ES-I3 (cell line): ENCODE measurements at regions not wholly inside any gene's neighbourhood (a gene's known extent, or its start where the extent isn't known, plus 50 kb on each side); places are given as distances from the start of the nearest gene placed in this dataset.

Experiments
- H3K36me3 ChIP-seq: 2 replicates; pipeline ENCODE4 v1.6.1; 2013; ENCODE audit warnings: mild to moderate bottlenecking, low read length, control low read depth, moderate library complexity; ENCODE audit not compliant: insufficient read depth
- H3K4me1 ChIP-seq: 2 replicates; pipeline ENCODE4 v1.6.1; 2013; ENCODE audit warnings: mild to moderate bottlenecking, control low read depth, low read length; ENCODE audit not compliant: insufficient read depth
- H3K9ac ChIP-seq: 2 replicates; pipeline ENCODE4 v1.6.1; 2013; ENCODE audit warnings: low read depth, mild to moderate bottlenecking, low read length, moderate library complexity
- H3K9me3 ChIP-seq: 2 replicates; pipeline ENCODE4 v1.6.1; 2013; ENCODE audit warnings: mild to moderate bottlenecking, low read length, moderate library complexity; ENCODE audit not compliant: control insufficient read depth, insufficient read depth

DNA sequence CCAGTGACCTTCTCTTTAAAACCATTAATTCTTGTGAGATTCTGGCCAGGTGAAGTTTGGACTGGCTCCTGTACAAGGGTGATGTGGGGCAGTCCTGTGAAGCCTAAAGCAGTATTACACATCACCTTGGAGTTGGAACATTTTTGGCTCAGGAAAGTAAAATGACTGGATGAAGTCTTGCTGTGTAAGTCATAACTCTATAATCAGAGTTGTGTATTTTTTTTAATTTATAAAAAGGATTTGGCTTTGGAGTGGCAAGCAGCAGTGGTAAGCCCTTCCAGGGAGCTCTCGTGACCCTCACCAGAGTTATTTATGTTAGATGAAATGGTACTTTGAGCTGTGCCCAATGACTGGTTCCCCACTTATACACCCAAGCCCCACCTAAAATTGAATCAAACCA lies 331.2 kb upstream of the DCBLD2 start:
- H3K4me1 ChIP-seq, result peaks cover 2% of the 10 kb centered on the region; the same call in 1 of the 2 replicates
- no peaks in the 10 kb centered on the region for H3K36me3 ChIP-seq
- no peak overlapping the region for H3K9ac ChIP-seq
- H3K9me3 ChIP-seq, result no peaks in the 10 kb centered on the region

DNA sequence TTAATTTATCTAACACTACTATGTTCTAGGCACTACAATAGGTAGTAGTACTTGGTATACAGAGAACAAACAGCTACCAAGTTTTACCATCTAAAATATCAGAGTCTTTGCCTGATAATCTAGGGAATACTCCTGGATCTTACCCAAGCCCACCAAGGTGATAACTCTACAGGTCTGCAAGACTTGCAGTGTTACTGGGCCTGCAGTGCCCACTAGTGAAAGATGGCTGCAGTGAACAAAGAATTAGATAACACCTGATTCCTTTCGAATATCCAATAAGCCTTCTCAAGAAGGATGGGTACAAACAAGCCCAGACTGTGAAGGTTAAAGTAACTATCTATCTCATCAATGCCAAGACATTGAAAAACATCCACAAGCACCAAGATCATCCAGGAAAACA lies 317.0 kb upstream of the DCBLD2 start:
- no peaks in the 10 kb centered on the region for H3K36me3 ChIP-seq
- H3K9ac ChIP-seq, result no peak overlapping the region
- H3K4me1 ChIP-seq, result no peaks in the 10 kb centered on the region
- no peaks in the 10 kb centered on the region for H3K9me3 ChIP-seq

GRCh38 chr3:99212969-99213368 lies 311.5 kb upstream of the DCBLD2 start:
- Histone ChIP-seq H3K4me1 (no peaks in the 10 kb centered on the region), H3K9me3 (no peaks in the 10 kb centered on the region), H3K36me3 (no peaks in the 10 kb centered on the region), H3K9ac (no peak overlapping the region)

- H3K36me3 ChIP-seq, result no peaks in the 10 kb centered on the region
- H3K4me1 ChIP-seq, result no peaks in the 10 kb centered on the region
- H3K9me3 ChIP-seq, result no peaks in the 10 kb centered on the region
- no peak overlapping the region for H3K9ac ChIP-seq
These were observed 309.8 kb upstream of the DCBLD2 start for GRCh38 chr3:99211309-99211708.

DNA sequence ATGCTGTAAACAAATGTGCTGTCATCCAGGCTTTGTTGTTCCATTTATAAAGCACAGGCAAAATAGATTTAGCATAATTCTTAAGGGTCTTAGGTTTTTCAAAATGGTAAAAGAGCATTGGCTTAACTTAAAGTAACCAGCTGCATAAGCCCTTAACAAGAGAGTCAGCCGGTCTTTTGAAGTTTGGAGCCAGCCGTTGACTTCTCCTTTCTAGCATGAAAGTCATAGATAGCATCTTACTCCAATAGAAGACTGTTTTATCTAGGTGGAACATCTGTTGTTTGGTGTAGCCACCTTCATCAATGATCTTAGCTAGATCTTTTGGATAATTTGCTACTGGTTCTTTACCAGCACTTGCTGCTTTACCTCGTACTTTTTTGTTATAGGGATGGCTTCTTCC lies 297.5 kb upstream of the DCBLD2 start:
- Histone ChIP-seq H3K9me3 (no peaks in the 10 kb centered on the region; the same call in 1 of the 2 replicates), H3K9ac (no peak overlapping the region), H3K36me3 (no peaks in the 10 kb centered on the region), H3K4me1 (no peaks in the 10 kb centered on the region)

GRCh38 chr3:99191186-99191585 lies 289.7 kb upstream of the DCBLD2 start:
- H3K4me1 ChIP-seq, result no peaks in the 10 kb centered on the region
- no peaks in the 10 kb centered on the region for H3K36me3 ChIP-seq
- no peaks in the 10 kb centered on the region; the same call in 1 of the 2 replicates for H3K9me3 ChIP-seq
- H3K9ac ChIP-seq, result no peak overlapping the region

GRCh38 chr3:99188936-99189335 lies 287.4 kb upstream of the DCBLD2 start:
- H3K9me3 ChIP-seq, result no peaks in the 10 kb centered on the region

DNA sequence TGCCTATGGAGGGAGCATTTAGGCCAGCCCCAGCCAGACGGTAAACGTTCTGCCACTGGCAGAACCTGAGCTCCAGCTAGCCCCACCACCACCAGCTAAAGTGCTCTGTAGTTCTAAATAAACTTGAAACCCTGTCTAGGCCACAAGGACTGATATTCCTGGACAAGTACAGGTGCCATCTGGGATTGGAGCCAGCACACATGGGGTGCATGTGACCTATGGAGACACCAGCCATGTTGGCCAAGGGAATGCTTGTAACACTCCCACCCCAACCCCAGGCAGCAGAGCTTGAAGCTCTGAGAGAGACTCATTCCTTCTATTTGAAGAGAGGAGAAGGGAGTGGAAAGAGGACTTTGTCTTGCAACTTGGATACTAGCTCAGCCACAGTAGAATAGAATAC lies 284.5 kb upstream of the DCBLD2 start:
- no peak overlapping the region for H3K9ac ChIP-seq
- H3K4me1 ChIP-seq, result no peaks in the 10 kb centered on the region
- H3K9me3 ChIP-seq, result no peaks in the 10 kb centered on the region
- no peaks in the 10 kb centered on the region for H3K36me3 ChIP-seq

More at GRCh38 chr3:99188936-99189335, 287.4 kb upstream of the DCBLD2 start:
- Histone ChIP-seq H3K4me1 (no peaks in the 10 kb centered on the region), H3K36me3 (no peaks in the 10 kb centered on the region), H3K9ac (no peak overlapping the region)

DNA sequence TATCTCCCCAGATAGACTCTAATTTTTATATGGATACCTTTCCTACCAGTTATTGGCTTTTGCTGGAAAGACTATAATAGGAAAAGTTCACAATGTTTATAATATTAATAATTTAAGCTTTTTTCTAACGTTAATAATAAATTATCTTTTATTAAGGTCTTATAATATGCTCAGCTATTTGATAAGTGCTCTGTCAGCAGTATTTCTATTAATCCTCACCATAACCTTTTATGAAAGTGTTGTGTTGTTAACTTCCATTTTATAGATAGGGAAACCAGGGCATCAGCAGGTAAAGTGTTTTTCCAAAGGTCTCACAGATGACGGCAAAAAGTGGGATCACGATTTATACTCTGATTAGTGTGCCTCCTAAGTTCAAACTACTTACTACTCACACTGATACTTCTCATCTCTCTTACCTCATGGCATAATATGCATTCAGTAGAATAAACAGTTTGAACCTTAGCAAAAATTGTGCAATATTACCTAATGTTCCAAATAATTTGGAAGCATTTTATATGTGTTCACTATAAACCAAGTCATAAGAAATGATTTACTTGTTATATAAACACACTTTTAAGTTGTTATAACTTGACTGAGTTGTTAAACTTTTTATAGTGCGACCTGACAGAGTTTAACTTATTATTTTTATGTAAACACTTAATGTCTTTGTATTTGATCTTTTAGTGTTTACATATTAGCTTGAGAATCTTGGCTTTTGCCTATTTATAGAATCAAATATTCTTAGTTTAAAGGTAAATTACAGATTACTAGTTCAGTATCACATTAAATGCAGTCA lies 274.9 kb upstream of the DCBLD2 start:
- no peaks in the 10 kb centered on the region for H3K36me3 ChIP-seq
- no peaks in the 10 kb centered on the region for H3K4me1 ChIP-seq
- H3K9me3 ChIP-seq, result no peaks in the 10 kb centered on the region
- H3K9ac ChIP-seq, result no peak overlapping the region

GRCh38 chr3:99175276-99175812 lies 273.8 kb upstream of the DCBLD2 start:
- H3K36me3 ChIP-seq, result no peaks in the 10 kb centered on the region
- H3K4me1 ChIP-seq, result no peaks in the 10 kb centered on the region
- H3K9ac ChIP-seq, result no peak overlapping the region
- H3K9me3 ChIP-seq, result no peaks in the 10 kb centered on the region

DNA sequence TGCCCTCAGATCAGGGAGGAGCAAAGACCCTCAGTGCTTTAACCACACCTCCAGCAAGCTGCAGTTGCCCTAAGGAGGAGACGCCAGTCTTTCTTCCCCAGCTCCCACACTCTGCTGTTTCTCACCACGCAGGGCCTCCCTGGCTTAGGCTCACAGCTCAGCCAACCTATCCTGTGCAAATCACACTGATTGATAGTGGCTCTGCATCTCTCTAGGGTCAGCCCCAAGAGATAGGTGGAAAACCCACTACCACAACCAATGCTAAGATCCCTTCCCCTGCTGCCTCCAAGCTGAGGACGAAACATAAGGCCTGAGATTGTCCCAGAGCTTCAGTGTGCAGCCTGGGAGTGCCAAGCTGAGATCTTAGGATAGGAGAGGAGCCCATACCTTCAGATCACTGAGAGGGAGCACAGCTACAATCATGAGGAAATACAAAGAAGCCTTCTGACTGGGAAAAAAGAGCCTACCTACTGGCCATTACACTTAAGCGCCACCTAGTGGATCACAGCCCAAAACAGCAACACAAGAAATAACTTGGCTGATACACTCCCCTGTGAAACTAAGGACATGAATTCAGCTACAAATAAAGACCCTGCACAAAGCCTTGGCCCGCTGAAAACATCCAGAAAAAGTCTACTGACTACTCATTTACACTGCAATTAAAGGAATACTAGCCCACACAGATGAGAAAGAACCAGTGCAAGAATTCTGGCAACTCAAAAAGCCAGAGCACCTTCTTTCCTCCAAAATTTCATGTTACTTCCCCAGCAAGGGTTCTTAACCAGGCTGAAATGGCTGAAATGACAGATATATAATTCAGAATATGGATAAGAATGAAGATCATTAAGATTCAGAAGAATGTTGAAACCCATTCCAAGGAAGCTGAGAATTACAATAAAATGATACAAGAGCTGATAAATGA lies 271.5 kb upstream of the DCBLD2 start:
- H3K9ac ChIP-seq, result no peak overlapping the region
- no peaks in the 10 kb centered on the region for H3K9me3 ChIP-seq
- H3K4me1 ChIP-seq, result no peaks in the 10 kb centered on the region
- H3K36me3 ChIP-seq, result no peaks in the 10 kb centered on the region

GRCh38 chr3:99171800-99172199 lies 270.3 kb upstream of the DCBLD2 start:
- Histone ChIP-seq H3K4me1 (no peaks in the 10 kb centered on the region), H3K9ac (no peak overlapping the region), H3K36me3 (no peaks in the 10 kb centered on the region), H3K9me3 (no peaks in the 10 kb centered on the region)

GRCh38 chr3:99170867-99171517 lies 269.5 kb upstream of the DCBLD2 start:
- Histone ChIP-seq H3K9ac (no peak overlapping the region), H3K36me3 (no peaks in the 10 kb centered on the region), H3K4me1 (no peaks in the 10 kb centered on the region)

DNA sequence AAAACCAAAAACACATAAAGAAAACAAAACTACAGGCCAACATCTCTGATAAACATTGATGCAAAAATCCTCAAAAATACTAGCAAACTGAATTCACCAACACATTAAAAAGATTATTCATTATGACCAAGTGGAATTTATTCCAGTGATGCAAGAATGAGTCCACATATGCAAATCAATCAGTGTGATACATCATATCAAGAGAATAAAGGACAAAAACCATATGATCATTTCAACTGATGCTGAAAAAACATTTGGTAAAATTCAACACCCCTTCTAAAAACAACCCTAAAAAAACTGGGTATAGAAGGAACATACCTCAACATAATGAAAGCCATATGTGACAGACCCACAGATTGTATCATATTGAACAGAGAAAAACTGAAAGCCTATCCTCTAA lies 265.6 kb upstream of the DCBLD2 start:
- Histone ChIP-seq H3K36me3 (no peaks in the 10 kb centered on the region), H3K4me1 (no peaks in the 10 kb centered on the region), H3K9ac (no peak overlapping the region), H3K9me3 (no peaks in the 10 kb centered on the region)

More at GRCh38 chr3:99170867-99171517, 269.5 kb upstream of the DCBLD2 start:
- no peaks in the 10 kb centered on the region for H3K9me3 ChIP-seq
